ENCODE measurements at regions not wholly inside any gene's neighbourhood (a gene's known extent, or its start where the extent isn't known, plus 50 kb on each side); places are given as distances from the start of the nearest gene placed in this dataset.
"Not testable (repeated sequence)": the region's sequence is repeated elsewhere in the genome, so short reads cannot be mapped to it uniquely, and the experiment has no call there.

DNA sequence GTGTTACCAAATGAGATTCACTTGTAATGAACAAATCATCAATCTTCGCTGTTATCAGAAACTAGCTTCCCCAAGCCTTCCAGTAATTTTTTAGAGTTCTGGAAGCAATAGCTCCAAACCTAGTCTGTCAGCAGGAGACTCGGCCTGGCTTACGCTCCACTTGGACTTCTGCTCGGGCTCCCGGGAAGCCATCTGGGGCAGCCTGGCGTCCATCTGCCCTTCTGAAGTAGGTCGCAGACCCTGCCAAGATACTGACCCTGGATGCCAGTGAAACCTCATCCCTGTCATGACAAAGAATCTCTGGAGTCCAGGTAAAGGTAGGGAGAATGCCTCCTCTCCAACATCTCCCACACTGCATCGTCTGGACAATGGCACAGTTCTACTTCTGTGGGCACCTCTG, 493.8 kb upstream of the ZFP42 start:
- ChIA-PET CTCF (no interaction called here), POLR2A (no interaction called here)
- no peak for DNase-seq (ENCODE audit: extremely low spot score)
- TF ChIP-seq ELF4 (IDR thresholded peaks at IDR 0.05) = no peak
- TF ChIP-seq BHLHE40 (IDR thresholded peaks at IDR 0.05; ENCODE audit: borderline replicate concordance) = no peak
- no peak for TF ChIP-seq SP1 (IDR thresholded peaks at IDR 0.05)
- TF ChIP-seq ZNF384 (IDR thresholded peaks at IDR 0.05) = no peak
- no peak for TF ChIP-seq LEF1 (IDR thresholded peaks at IDR 0.05; ENCODE audit: borderline replicate concordance)
- no peak for TF ChIP-seq FOXK2 (IDR thresholded peaks at IDR 0.05)
- TF ChIP-seq, protein P1, sequence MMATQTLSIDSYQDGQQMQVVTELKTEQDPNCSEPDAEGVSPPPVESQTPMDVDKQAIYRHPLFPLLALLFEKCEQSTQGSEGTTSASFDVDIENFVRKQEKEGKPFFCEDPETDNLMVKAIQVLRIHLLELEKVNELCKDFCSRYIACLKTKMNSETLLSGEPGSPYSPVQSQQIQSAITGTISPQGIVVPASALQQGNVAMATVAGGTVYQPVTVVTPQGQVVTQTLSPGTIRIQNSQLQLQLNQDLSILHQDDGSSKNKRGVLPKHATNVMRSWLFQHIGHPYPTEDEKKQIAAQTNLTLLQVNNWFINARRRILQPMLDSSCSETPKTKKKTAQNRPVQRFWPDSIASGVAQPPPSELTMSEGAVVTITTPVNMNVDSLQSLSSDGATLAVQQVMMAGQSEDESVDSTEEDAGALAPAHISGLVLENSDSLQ (IDR thresholded peaks at IDR 0.05) = no peak
- TF ChIP-seq TARDBP (IDR thresholded peaks at IDR 0.05) = no peak
- TF ChIP-seq HDGF (IDR thresholded peaks at IDR 0.05; ENCODE audit: borderline replicate concordance) = no peak
- no peak for TF ChIP-seq L3MBTL2 (conservative IDR thresholded peaks at IDR 0.05)

DNA sequence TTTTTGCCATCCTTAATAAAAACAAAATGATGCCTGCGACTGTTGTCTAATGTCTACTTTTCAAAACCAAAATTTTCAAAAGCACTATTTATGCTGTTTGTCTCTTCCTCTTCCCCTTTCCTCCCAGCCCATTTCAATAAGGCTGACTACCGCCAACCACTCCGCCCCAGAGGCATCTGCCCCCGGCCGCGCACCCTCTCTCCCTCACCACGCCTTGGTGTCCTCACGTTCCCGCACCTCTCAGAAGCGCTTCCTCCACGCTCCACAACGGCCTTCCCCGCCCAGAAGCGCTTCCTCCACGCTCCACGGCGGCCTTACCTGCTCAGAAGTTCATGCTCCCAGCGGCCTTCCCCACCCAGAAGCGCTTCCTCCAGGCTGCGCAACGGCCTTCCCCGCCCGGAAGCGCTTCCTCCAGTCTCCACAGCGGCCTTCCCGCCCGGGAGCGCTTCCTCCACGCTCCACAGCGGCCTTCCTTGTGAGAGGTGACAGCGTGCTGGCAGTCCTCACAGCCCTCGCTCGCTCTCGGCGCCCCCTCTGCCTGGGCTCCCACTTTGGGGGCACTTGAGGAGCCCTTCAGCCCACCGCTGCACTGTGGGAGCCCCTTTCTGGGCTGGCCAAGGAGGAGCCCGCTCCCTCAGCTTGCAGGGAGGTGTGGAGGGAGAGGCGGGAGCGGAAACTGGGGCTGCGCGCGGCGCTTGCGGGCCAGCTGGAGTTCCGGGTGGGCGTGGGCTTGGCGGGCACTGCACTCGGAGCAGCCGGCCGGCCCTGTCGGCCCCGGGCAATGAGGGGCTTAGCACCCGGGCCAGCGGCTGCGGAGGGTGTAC, 490.4 kb upstream of the ZFP42 start:
- ChIA-PET CTCF (no interaction called here), POLR2A (no interaction called here)
- DNase-seq (ENCODE audit: extremely low spot score) = no peak
- TF ChIP-seq ZNF384 (IDR thresholded peaks at IDR 0.05) (no peak), CTBP1 (IDR thresholded peaks at IDR 0.05; ENCODE audit: borderline replicate concordance) (no peak), SUZ12 (IDR thresholded peaks at IDR 0.05) (no peak)

DNA sequence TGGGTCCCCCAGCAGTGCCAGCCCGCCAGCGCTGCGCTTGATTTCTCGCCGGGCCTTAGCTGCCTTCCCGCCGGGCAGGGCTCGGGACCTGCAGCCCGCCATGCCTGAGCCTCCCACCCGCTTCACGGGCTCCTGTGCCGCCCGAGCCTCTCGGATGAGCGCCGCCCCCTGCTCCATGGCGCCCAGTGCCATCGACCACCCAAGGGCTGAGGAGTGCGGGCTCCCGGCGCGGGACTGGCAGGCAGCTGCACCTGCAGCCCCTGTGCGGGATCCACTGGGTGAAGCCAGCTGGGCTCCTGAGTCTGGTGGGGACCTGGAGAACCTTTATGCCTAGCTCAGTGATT, 489.8 kb upstream of the ZFP42 start:
- POLR2A ChIA-PET; DNase-seq (ENCODE audit: extremely low spot score): not testable (repeated sequence)

DNA sequence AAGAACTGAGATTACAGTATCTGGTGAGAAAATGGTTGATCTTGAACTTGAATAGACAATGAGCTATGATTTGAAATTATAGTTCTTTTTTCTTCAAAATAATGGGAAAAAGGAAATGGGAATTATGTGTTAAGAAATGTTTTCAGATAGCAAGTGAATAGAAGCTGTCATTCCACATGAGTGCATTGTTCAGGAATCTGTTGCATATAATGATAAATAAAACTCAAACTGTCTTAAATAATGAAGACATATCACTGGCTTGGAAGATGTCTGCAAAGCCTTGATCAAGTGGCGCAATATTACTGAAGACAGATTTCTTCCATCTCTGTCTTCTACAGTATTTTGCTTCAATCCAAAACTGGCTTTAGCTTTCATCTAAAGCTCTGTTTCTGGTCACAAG, 479.3 kb upstream of the ZFP42 start:
- POLR2A ChIA-PET = no interaction called here
- no peak for TF ChIP-seq CTBP1 (IDR thresholded peaks at IDR 0.05; ENCODE audit: borderline replicate concordance)
- no peak for TF ChIP-seq ZNF384 (IDR thresholded peaks at IDR 0.05)
- TF ChIP-seq SUZ12 (IDR thresholded peaks at IDR 0.05) = no peak
- TF ChIP-seq, protein P1 (IDR thresholded peaks at IDR 0.05) = no peak
- no peak for TF ChIP-seq NFRKB (IDR thresholded peaks at IDR 0.05)
- no peak for TF ChIP-seq FOXA1 (IDR thresholded peaks at IDR 0.05)
- CTCF ChIA-PET = no interaction called here
- DNase-seq (ENCODE audit: extremely low spot score) = no peak

More for the DNA sequence above, 489.8 kb upstream of the ZFP42 start:
- CTCF ChIA-PET = not testable (repeated sequence)

DNA sequence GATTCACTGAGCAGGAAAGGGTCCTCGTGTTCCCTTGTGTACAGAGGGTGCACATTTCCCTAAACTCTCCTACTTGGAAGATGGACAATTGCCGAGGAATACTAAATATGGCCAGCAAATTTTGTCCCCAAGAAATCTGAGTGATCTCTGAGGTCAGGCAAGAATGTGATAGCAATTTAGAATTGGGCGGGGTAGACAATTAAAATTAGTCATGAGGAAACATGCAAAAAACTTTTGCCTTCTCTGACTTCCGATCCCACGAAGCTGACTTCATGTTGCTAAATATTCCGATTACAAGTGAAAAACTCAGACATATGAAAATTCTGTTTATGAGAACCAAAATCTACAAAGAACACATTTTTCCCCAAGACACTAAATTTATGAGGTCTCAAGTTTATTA, 453.9 kb upstream of the ZFP42 start:
- DNase-seq (ENCODE audit: extremely low spot score) = no peak
- TF ChIP-seq SP1 (IDR thresholded peaks at IDR 0.05) = no peak
- no peak for TF ChIP-seq ARNT (IDR thresholded peaks at IDR 0.05)
- TF ChIP-seq, protein P1 (IDR thresholded peaks at IDR 0.05) = no peak
- TF ChIP-seq FOXM1 (IDR thresholded peaks at IDR 0.05; ENCODE audit: borderline replicate concordance) = no peak
- no peak for TF ChIP-seq FOXA1 (IDR thresholded peaks at IDR 0.05)
- no peak for TF ChIP-seq ELF4 (IDR thresholded peaks at IDR 0.05)
- TF ChIP-seq L3MBTL2 (conservative IDR thresholded peaks at IDR 0.05) = no peak
- TF ChIP-seq BHLHE40 (IDR thresholded peaks at IDR 0.05; ENCODE audit: borderline replicate concordance) = no peak
- TF ChIP-seq HDGF (IDR thresholded peaks at IDR 0.05; ENCODE audit: borderline replicate concordance) = no peak
- TF ChIP-seq LEF1 (IDR thresholded peaks at IDR 0.05; ENCODE audit: borderline replicate concordance) = no peak
- no peak for TF ChIP-seq FOXK2 (IDR thresholded peaks at IDR 0.05)
- TF ChIP-seq NFRKB (IDR thresholded peaks at IDR 0.05) = no peak
- TF ChIP-seq CTBP1 (IDR thresholded peaks at IDR 0.05; ENCODE audit: borderline replicate concordance) = no peak
- ChIA-PET POLR2A (no interaction called here), CTCF (no interaction called here)

DNA sequence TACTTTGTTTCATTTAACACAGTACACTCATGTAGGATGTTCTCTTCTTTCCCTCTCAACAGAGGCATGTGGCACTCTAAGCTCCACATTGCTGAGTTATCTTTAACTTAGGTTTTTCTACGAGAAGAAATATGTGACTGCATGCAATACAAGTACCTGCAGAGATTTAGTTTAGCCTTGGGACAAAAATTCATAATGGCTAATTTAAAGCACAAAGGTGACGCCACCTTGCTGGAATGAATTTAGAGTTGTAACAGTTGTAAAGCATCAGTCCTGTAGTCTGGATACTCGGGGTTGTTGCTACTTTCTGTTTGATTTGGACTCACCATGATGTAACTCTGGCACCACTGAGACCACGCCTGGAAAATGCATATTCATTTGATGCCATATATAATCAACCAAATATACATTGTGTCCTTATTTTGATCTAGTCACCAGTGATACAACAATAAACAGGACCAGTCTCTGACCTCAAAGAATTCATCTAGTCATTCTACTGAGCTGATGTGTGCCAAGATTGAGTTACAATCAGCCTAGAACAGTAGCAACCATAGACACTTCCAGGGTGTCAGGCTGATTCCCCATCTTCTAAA, 451.0 kb upstream of the ZFP42 start:
- ChIA-PET POLR2A (no interaction called here), CTCF (no interaction called here)
- TF ChIP-seq FOXK2 (IDR thresholded peaks at IDR 0.05) = no peak
- TF ChIP-seq L3MBTL2 (conservative IDR thresholded peaks at IDR 0.05) = no peak
- TF ChIP-seq FOXA1 (IDR thresholded peaks at IDR 0.05) = no peak
- no peak for DNase-seq (ENCODE audit: extremely low spot score)

DNA sequence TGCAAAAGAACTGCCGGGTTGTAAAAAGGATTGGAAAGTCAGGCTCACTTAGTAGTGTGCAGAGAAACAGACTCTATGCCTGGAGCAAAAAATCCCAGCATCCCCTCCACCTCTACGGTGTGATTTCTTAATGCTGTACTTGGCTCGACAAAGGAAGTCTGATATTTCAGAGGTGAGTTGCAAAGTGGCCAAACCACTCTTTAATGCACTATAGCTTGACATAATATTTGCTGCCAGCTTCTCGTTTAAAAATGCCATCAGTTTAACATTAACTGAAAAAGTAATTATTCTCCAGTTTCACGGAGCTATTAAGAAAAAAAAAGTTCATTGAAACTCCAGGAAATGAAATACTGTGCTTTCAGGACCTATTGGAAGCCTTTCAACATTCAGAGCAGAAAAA, 448.3 kb upstream of the ZFP42 start:
- ChIA-PET CTCF (no interaction called here), POLR2A (no interaction called here)
- TF ChIP-seq TARDBP (IDR thresholded peaks at IDR 0.05) (no peak), NFRKB (IDR thresholded peaks at IDR 0.05) (no peak), ELF4 (IDR thresholded peaks at IDR 0.05) (no peak), SP1 (IDR thresholded peaks at IDR 0.05) (no peak), L3MBTL2 (conservative IDR thresholded peaks at IDR 0.05) (no peak), FOXA1 (IDR thresholded peaks at IDR 0.05) (no peak), FOXM1 (IDR thresholded peaks at IDR 0.05; ENCODE audit: borderline replicate concordance) (no peak), ARNT (IDR thresholded peaks at IDR 0.05) (no peak), FOXK2 (IDR thresholded peaks at IDR 0.05) (no peak), HDGF (IDR thresholded peaks at IDR 0.05; ENCODE audit: borderline replicate concordance) (no peak), SUZ12 (IDR thresholded peaks at IDR 0.05) (no peak), CTBP1 (IDR thresholded peaks at IDR 0.05; ENCODE audit: borderline replicate concordance) (no peak), LEF1 (IDR thresholded peaks at IDR 0.05; ENCODE audit: borderline replicate concordance) (no peak), BHLHE40 (IDR thresholded peaks at IDR 0.05; ENCODE audit: borderline replicate concordance) (no peak), ZNF384 (IDR thresholded peaks at IDR 0.05) (no peak)
- TF ChIP-seq, protein P1 (IDR thresholded peaks at IDR 0.05) = no peak
- DNase-seq (ENCODE audit: extremely low spot score) = no peak
